ENCODE measurements at regions not wholly inside any gene's neighbourhood (a gene's known extent, or its start where the extent isn't known, plus 50 kb on each side); places are given as distances from the start of the nearest gene placed in this dataset.

- no peak for TF ChIP-seq ZNF274 (IDR thresholded peaks at IDR 0.05; ENCODE audit: low read depth, low read length)
- H3K4me3 ChIP-seq (ENCODE audit: low read length), result no peak overlapping the region
Observed at GRCh38 chr10:2874963-2875362, 192.4 kb upstream of the PFKP start.

GRCh38 chr10:2873769-2874168 is 193.6 kb upstream of the PFKP start:
- no peak overlapping the region for H3K4me3 ChIP-seq (ENCODE audit: low read length)

GRCh38 chr10:2871673-2872219 is 195.6 kb upstream of the PFKP start:
- H3K4me3 ChIP-seq (ENCODE audit: low read length), result no peak overlapping the region
- TF ChIP-seq ZNF274 (IDR thresholded peaks at IDR 0.05; ENCODE audit: low read depth, low read length), result no peak

More at GRCh38 chr10:2873769-2874168, 193.6 kb upstream of the PFKP start:
- TF ChIP-seq ZNF274 (IDR thresholded peaks at IDR 0.05; ENCODE audit: low read depth, low read length), result no peak

- no peak for TF ChIP-seq ZNF274 (IDR thresholded peaks at IDR 0.05; ENCODE audit: low read depth, low read length)
- no peak overlapping the region for H3K4me3 ChIP-seq (ENCODE audit: low read length)
Observed at GRCh38 chr10:2870654-2871053, 196.7 kb upstream of the PFKP start.

- H3K4me3 ChIP-seq (ENCODE audit: low read length), result no peak overlapping the region
- no peak for TF ChIP-seq ZNF274 (IDR thresholded peaks at IDR 0.05; ENCODE audit: low read depth, low read length)
Observed at GRCh38 chr10:2867788-2868299, 199.5 kb upstream of the PFKP start.

GRCh38 chr10:2866569-2866968 is 200.8 kb upstream of the PFKP start:
- no peak for TF ChIP-seq ZNF274 (IDR thresholded peaks at IDR 0.05; ENCODE audit: low read depth, low read length)
- no peak overlapping the region for H3K4me3 ChIP-seq (ENCODE audit: low read length)

- TF ChIP-seq ZNF274 (IDR thresholded peaks at IDR 0.05; ENCODE audit: low read depth, low read length), result no peak
Observed at GRCh38 chr10:2861632-2862210, 205.6 kb upstream of the PFKP start.

GRCh38 chr10:2858452-2858851 is 208.9 kb upstream of the PFKP start:
- no peak for TF ChIP-seq ZNF274 (IDR thresholded peaks at IDR 0.05; ENCODE audit: low read depth, low read length)
- H3K4me3 ChIP-seq (ENCODE audit: low read length), result no peak overlapping the region

More at GRCh38 chr10:2861632-2862210, 205.6 kb upstream of the PFKP start:
- H3K4me3 ChIP-seq (ENCODE audit: low read length), result no peak overlapping the region

- no peak overlapping the region for H3K4me3 ChIP-seq (ENCODE audit: low read length)
- TF ChIP-seq ZNF274 (IDR thresholded peaks at IDR 0.05; ENCODE audit: low read depth, low read length), result no peak
Observed at GRCh38 chr10:2856598-2856997, 210.8 kb upstream of the PFKP start.

- no peak for TF ChIP-seq ZNF274 (IDR thresholded peaks at IDR 0.05; ENCODE audit: low read depth, low read length)
- H3K4me3 ChIP-seq (ENCODE audit: low read length), result no peak overlapping the region
Observed at GRCh38 chr10:2852574-2853323, 214.6 kb upstream of the PFKP start.

GRCh38 chr10:2851566-2851965 is 215.8 kb upstream of the PFKP start:
- H3K4me3 ChIP-seq (ENCODE audit: low read length), result no peak overlapping the region
- TF ChIP-seq ZNF274 (IDR thresholded peaks at IDR 0.05; ENCODE audit: low read depth, low read length), result no peak

GRCh38 chr10:2850202-2850601 is 217.1 kb upstream of the PFKP start:
- no peak for TF ChIP-seq ZNF274 (IDR thresholded peaks at IDR 0.05; ENCODE audit: low read depth, low read length)
- H3K4me3 ChIP-seq (ENCODE audit: low read length), result no peak overlapping the region

- TF ChIP-seq ZNF274 (IDR thresholded peaks at IDR 0.05; ENCODE audit: low read depth, low read length), result no peak
Observed at GRCh38 chr10:2844925-2845324, 222.4 kb upstream of the PFKP start.

GRCh38 chr10:2839081-2839725 is 228.1 kb upstream of the PFKP start:
- TF ChIP-seq ZNF274 (IDR thresholded peaks at IDR 0.05; ENCODE audit: low read depth, low read length), result no peak
- H3K4me3 ChIP-seq (ENCODE audit: low read length), result no peak overlapping the region

More at GRCh38 chr10:2844925-2845324, 222.4 kb upstream of the PFKP start:
- H3K4me3 ChIP-seq (ENCODE audit: low read length), result no peak overlapping the region

All from GM08714 (cell line).